ENCODE measurements at regions not wholly inside any gene's neighbourhood (a gene's known extent, or its start where the extent isn't known, plus 50 kb on each side); places are given as distances from the start of the nearest gene placed in this dataset.

- Mint-ChIP-seq H3K27ac (no peak overlapping the region), H3K4me1 (no peaks in the 10 kb centered on the region), H3K36me3 (no peaks in the 10 kb centered on the region), H3K27me3 (no peaks in the 10 kb centered on the region), H3K9me3 (peaks cover 2 to 14% (median 9%) of the 10 kb centered on the region in 3 donors), H3K4me3 (no peak overlapping the region)
- H3K36me3 ChIP-seq (ENCODE audit: control insufficient read depth in 2 of 2, extremely low read depth in 1 of 2, insufficient read depth in 1 of 2, low read length in 1 of 2), result no peaks in the 10 kb centered on the region
- ATAC-seq (replicated peaks in 1 of 4) (no peak), DNase-seq (no peak)
- no CpG with 5 or more reads among the region's 1 CpG for WGBS (ENCODE audit: insufficient coverage)
- no peak overlapping the region for H3K4me3 ChIP-seq (ENCODE audit: control insufficient read depth in 1 of 2, extremely low read depth in 1 of 2, low read length in 1 of 2)
- POLR2A ChIA-PET, result no interaction called here
- H3K27me3 ChIP-seq (replicated peaks in 1 of 2; ENCODE audit: control insufficient read depth in 2 of 2, extremely low read depth in 1 of 2, insufficient read depth in 2 of 2, low read length in 1 of 2), result no peaks in the 10 kb centered on the region
- H3K4me1 ChIP-seq (ENCODE audit: control insufficient read depth in 1 of 2, extremely low read depth in 1 of 2, insufficient read depth in 2 of 2, low read length in 2 of 2), result no peaks in the 10 kb centered on the region
- CTCF ChIA-PET, result no interaction called here
- no peaks in the 10 kb centered on the region for H3K9me3 ChIP-seq
- no peak overlapping the region for H3K27ac ChIP-seq (ENCODE audit: low read length)
Measured at GRCh38 chr6:82641677-82642076, 278.1 kb downstream of the TPBG start.

GRCh38 chr6:82645536-82646230 is 282.1 kb downstream of the TPBG start:
- no peak for ATAC-seq (replicated peaks in 1 of 4)
- POLR2A ChIA-PET, result no interaction called here
- Mint-ChIP-seq H3K36me3 (no peaks in the 10 kb centered on the region), H3K4me3 (no peak overlapping the region), H3K9me3 (peaks cover 0 to 23% (median 6%) of the 10 kb centered on the region in 3 donors), H3K27me3 (no peaks in the 10 kb centered on the region), H3K4me1 (no peaks in the 10 kb centered on the region), H3K27ac (no peak overlapping the region)
- Histone ChIP-seq H3K27me3 (replicated peaks in 1 of 2; ENCODE audit: control insufficient read depth in 2 of 2, extremely low read depth in 1 of 2, insufficient read depth in 2 of 2, low read length in 1 of 2) (no peaks in the 10 kb centered on the region), H3K4me3 (ENCODE audit: control insufficient read depth in 1 of 2, extremely low read depth in 1 of 2, low read length in 1 of 2) (no peak overlapping the region), H3K27ac (ENCODE audit: low read length) (no peak overlapping the region), H3K4me1 (ENCODE audit: control insufficient read depth in 1 of 2, extremely low read depth in 1 of 2, insufficient read depth in 2 of 2, low read length in 2 of 2) (no peaks in the 10 kb centered on the region), H3K36me3 (ENCODE audit: control insufficient read depth in 2 of 2, extremely low read depth in 1 of 2, insufficient read depth in 1 of 2, low read length in 1 of 2) (no peaks in the 10 kb centered on the region), H3K9me3 (no peaks in the 10 kb centered on the region)
- CTCF ChIA-PET, result no interaction called here
- 0% methylated on average over 1 of the region's 3 CpGs for WGBS (ENCODE audit: insufficient coverage)
- no peak for DNase-seq

- H3K4me1 ChIP-seq (ENCODE audit: control insufficient read depth in 1 of 2, extremely low read depth in 1 of 2, insufficient read depth in 2 of 2, low read length in 2 of 2), result no peaks in the 10 kb centered on the region
- no peak overlapping the region for H3K27ac ChIP-seq (ENCODE audit: low read length)
- H3K36me3 ChIP-seq (ENCODE audit: control insufficient read depth in 2 of 2, extremely low read depth in 1 of 2, insufficient read depth in 1 of 2, low read length in 1 of 2), result no peaks in the 10 kb centered on the region
- Mint-ChIP-seq H3K9me3 (peaks cover 0 to 23% (median 6%) of the 10 kb centered on the region in 3 donors), H3K36me3 (no peaks in the 10 kb centered on the region), H3K27me3 (no peaks in the 10 kb centered on the region), H3K27ac (no peak overlapping the region), H3K4me1 (no peaks in the 10 kb centered on the region), H3K4me3 (no peak overlapping the region)
- no peak overlapping the region for H3K4me3 ChIP-seq (ENCODE audit: control insufficient read depth in 1 of 2, extremely low read depth in 1 of 2, low read length in 1 of 2)
- ChIA-PET POLR2A (no interaction called here), CTCF (no interaction called here)
- ATAC-seq (replicated peaks in 1 of 4) (no peak), DNase-seq (no peak)
- H3K27me3 ChIP-seq (replicated peaks in 1 of 2; ENCODE audit: control insufficient read depth in 2 of 2, extremely low read depth in 1 of 2, insufficient read depth in 2 of 2, low read length in 1 of 2), result no peaks in the 10 kb centered on the region
- no peaks in the 10 kb centered on the region for H3K9me3 ChIP-seq
- WGBS (ENCODE audit: insufficient coverage), result no CpG with 5 or more reads among the region's 1 CpG
Measured at GRCh38 chr6:82646231-82646615, 282.6 kb downstream of the TPBG start.

GRCh38 chr6:82651845-82652335 is 288.3 kb downstream of the TPBG start:
- no peak overlapping the region for H3K4me3 Mint-ChIP-seq
- H3K27me3 Mint-ChIP-seq, result peaks cover 0 to under 1% of the 10 kb centered on the region in 2 donors
- H3K9me3 Mint-ChIP-seq, result peaks cover 0 to 13% (median 0%) of the 10 kb centered on the region in 3 donors
- Histone ChIP-seq H3K9me3 (no peaks in the 10 kb centered on the region), H3K27ac (ENCODE audit: low read length) (no peak overlapping the region), H3K4me1 (ENCODE audit: control insufficient read depth in 1 of 2, extremely low read depth in 1 of 2, insufficient read depth in 2 of 2, low read length in 2 of 2) (no peaks in the 10 kb centered on the region), H3K36me3 (ENCODE audit: control insufficient read depth in 2 of 2, extremely low read depth in 1 of 2, insufficient read depth in 1 of 2, low read length in 1 of 2) (no peaks in the 10 kb centered on the region), H3K27me3 (replicated peaks in 1 of 2; ENCODE audit: control insufficient read depth in 2 of 2, extremely low read depth in 1 of 2, insufficient read depth in 2 of 2, low read length in 1 of 2) (no peaks in the 10 kb centered on the region), H3K4me3 (ENCODE audit: control insufficient read depth in 1 of 2, extremely low read depth in 1 of 2, low read length in 1 of 2) (no peak overlapping the region)
- no peak overlapping the region for H3K27ac Mint-ChIP-seq
- CTCF ChIA-PET, result no interaction called here
- no peaks in the 10 kb centered on the region for H3K4me1 Mint-ChIP-seq
- DNase-seq (no peak), ATAC-seq (replicated peaks in 1 of 4) (no peak)
- no peaks in the 10 kb centered on the region for H3K36me3 Mint-ChIP-seq
- WGBS (ENCODE audit: insufficient coverage), result no CpG with 5 or more reads among the region's 5 CpGs
- POLR2A ChIA-PET, result no interaction called here

- Mint-ChIP-seq H3K27ac (no peak overlapping the region), H3K4me1 (no peaks in the 10 kb centered on the region), H3K27me3 (no peaks in the 10 kb centered on the region), H3K36me3 (no peaks in the 10 kb centered on the region), H3K4me3 (no peak overlapping the region), H3K9me3 (peaks cover 9 to 27% (median 15%) of the 10 kb centered on the region in 3 donors)
- POLR2A ChIA-PET, result interaction anchor here in 1 of 2 donors (0.6 kb wide), 1 partner anchor 233 kb away, joined by 3 read pairs; no protein-coding TSS in a partner anchor
- no peaks in the 10 kb centered on the region for H3K27me3 ChIP-seq (replicated peaks in 1 of 2; ENCODE audit: control insufficient read depth in 2 of 2, extremely low read depth in 1 of 2, insufficient read depth in 2 of 2, low read length in 1 of 2)
- H3K4me1 ChIP-seq (ENCODE audit: control insufficient read depth in 1 of 2, extremely low read depth in 1 of 2, insufficient read depth in 2 of 2, low read length in 2 of 2), result no peaks in the 10 kb centered on the region
- no peak overlapping the region for H3K27ac ChIP-seq (ENCODE audit: low read length)
- no peak for ATAC-seq (replicated peaks in 1 of 4)
- H3K4me3 ChIP-seq (ENCODE audit: control insufficient read depth in 1 of 2, extremely low read depth in 1 of 2, low read length in 1 of 2), result no peak overlapping the region
- no peak for DNase-seq
- H3K36me3 ChIP-seq (ENCODE audit: control insufficient read depth in 2 of 2, extremely low read depth in 1 of 2, insufficient read depth in 1 of 2, low read length in 1 of 2), result no peaks in the 10 kb centered on the region
- CTCF ChIA-PET, result no interaction called here
- WGBS (ENCODE audit: insufficient coverage), result no CpG with 5 or more reads among the region's 2 CpGs
- no peaks in the 10 kb centered on the region for H3K9me3 ChIP-seq
Measured at GRCh38 chr6:82679232-82679631, 315.6 kb downstream of the TPBG start.

- H3K36me3 Mint-ChIP-seq, result no peaks in the 10 kb centered on the region
- 60% methylated on average over 1 of the region's 3 CpGs for WGBS (ENCODE audit: insufficient coverage)
Measured at GRCh38 chr6:82680192-82680591, 316.6 kb downstream of the TPBG start.

More at GRCh38 chr6:82680192-82680591, 316.6 kb downstream of the TPBG start:
- Histone ChIP-seq H3K4me1 (ENCODE audit: control insufficient read depth in 1 of 2, extremely low read depth in 1 of 2, insufficient read depth in 2 of 2, low read length in 2 of 2) (no peaks in the 10 kb centered on the region), H3K27ac (ENCODE audit: low read length) (no peak overlapping the region), H3K9me3 (no peaks in the 10 kb centered on the region), H3K36me3 (ENCODE audit: control insufficient read depth in 2 of 2, extremely low read depth in 1 of 2, insufficient read depth in 1 of 2, low read length in 1 of 2) (no peaks in the 10 kb centered on the region), H3K4me3 (ENCODE audit: control insufficient read depth in 1 of 2, extremely low read depth in 1 of 2, low read length in 1 of 2) (no peak overlapping the region), H3K27me3 (replicated peaks in 1 of 2; ENCODE audit: control insufficient read depth in 2 of 2, extremely low read depth in 1 of 2, insufficient read depth in 2 of 2, low read length in 1 of 2) (no peaks in the 10 kb centered on the region)
- no peak overlapping the region for H3K4me3 Mint-ChIP-seq
- no peak for ATAC-seq (replicated peaks in 1 of 4)
- H3K9me3 Mint-ChIP-seq, result peaks cover 9 to 25% (median 12%) of the 10 kb centered on the region in 3 donors
- ChIA-PET POLR2A (no interaction called here), CTCF (no interaction called here)
- DNase-seq, result no peak
- H3K27me3 Mint-ChIP-seq, result no peaks in the 10 kb centered on the region
- no peaks in the 10 kb centered on the region for H3K4me1 Mint-ChIP-seq
- H3K27ac Mint-ChIP-seq, result no peak overlapping the region

Data from T-cell (primary cell).